AG04450 (cell line): ENCODE measurements at regions not wholly inside any gene's neighbourhood (a gene's known extent, or its start where the extent isn't known, plus 50 kb on each side); places are given as distances from the start of the nearest gene placed in this dataset.

Experiments
- CTCF ChIA-PET: fragments of 300-600, 350-600 bp; formaldehyde crosslinking; extraction: SDS; loops from one replicate; lab custom pipeline; 2022; ENCODE audit warnings: antibody characterized with exemption, inconsistent platforms; lab: Charles Lee
- POLR2A ChIA-PET: fragments of 350-600 bp; formaldehyde crosslinking; extraction: SDS; loops from one replicate; lab custom pipeline; 2021; ENCODE audit warnings: antibody characterized with exemption, inconsistent platforms; lab: Yijun Ruan, JAX
- DNase-seq: peaks from one replicate; pipeline ENCODE4 v3.0.0-alpha.2; 2011; ENCODE audit warnings: low read depth, low spot score
- H3K27ac ChIP-seq: one replicate; pipeline ENCODE4 v1.5.1; 2012; ENCODE audit warnings: low read depth, low read length, control low read depth
- H3K27me3 ChIP-seq: one replicate; pipeline ENCODE4 v1.6.0; 2012; ENCODE audit warnings: low read length; ENCODE audit not compliant: control insufficient read depth, insufficient read depth
- H3K4me3 ChIP-seq: 2 replicates; pipeline ENCODE4 v1.5.1; 2011; ENCODE audit warnings: mild to moderate bottlenecking, low read depth, low read length, control low read depth
- H3K9me3 ChIP-seq: 2 replicates; pipeline ENCODE4 v1.5.1; 2012; ENCODE audit warnings: low read length; ENCODE audit not compliant: control insufficient read depth, insufficient read depth
- CTCF ChIP-seq: IDR thresholded peaks from 2 replicates; pipeline ENCODE4 v1.5.1; 2011; ENCODE audit warnings: low read depth, low read length, control low read depth, inconsistent platforms

- TF ChIP-seq CTCF: no peak
- CTCF ChIA-PET: interaction anchor here (1.4 kb wide), 1 partner anchor 12 kb away, joined by 3 read pairs; no protein-coding TSS in a partner anchor
- no peak for DNase-seq
- peaks cover 6% of the 10 kb centered on the region; the same call in 1 of the 2 replicates for H3K9me3 ChIP-seq
- POLR2A ChIA-PET: interaction anchor here (1.0 kb wide), 2 partner anchors 11 to 12 kb away, joined by 3 to 4 read pairs; no protein-coding TSS in a partner anchor
- H3K4me3 ChIP-seq: no peak overlapping the region
- no peaks in the 10 kb centered on the region for H3K27me3 ChIP-seq
- H3K27ac ChIP-seq: peak overlapping the region; percentile 92
These were observed 157.6 kb upstream of the RAI14 start for GRCh38 chr5:34498572-34498971.

- Histone ChIP-seq H3K4me3 (no peak overlapping the region), H3K27me3 (no peaks in the 10 kb centered on the region), H3K9me3 (peaks cover 5% of the 10 kb centered on the region; the same call in 1 of the 2 replicates), H3K27ac (peak overlapping the region; percentile 92)
- ChIA-PET CTCF (interaction anchor here (1.4 kb wide), 1 partner anchor 13 kb away, joined by 3 read pairs; no protein-coding TSS in a partner anchor), POLR2A (interaction anchor here (1.0 kb wide), 2 partner anchors 12 to 13 kb away, joined by 3 to 4 read pairs; no protein-coding TSS in a partner anchor)
- no peak for DNase-seq
- TF ChIP-seq CTCF: no peak
These were observed 157.0 kb upstream of the RAI14 start for GRCh38 chr5:34499001-34499734.

- no peak for DNase-seq
- Histone ChIP-seq H3K27me3 (no peaks in the 10 kb centered on the region), H3K9me3 (no peaks in the 10 kb centered on the region), H3K27ac (no peak overlapping the region), H3K4me3 (no peak overlapping the region)
- ChIA-PET POLR2A (no interaction called here), CTCF (interaction anchor here (0.6 to 1.4 kb wide), 5 partner anchors 13 to 418 kb away, joined by 3 to 4 read pairs (median 4); no protein-coding TSS in a partner anchor)
- no peak for TF ChIP-seq CTCF
These were observed 155.8 kb upstream of the RAI14 start for GRCh38 chr5:34500236-34500847.

GRCh38 chr5:34501016-34501415 lies 155.1 kb upstream of the RAI14 start:
- CTCF ChIA-PET: interaction anchor here (0.6 to 1.4 kb wide), 5 partner anchors 14 to 418 kb away, joined by 3 to 4 read pairs (median 4); no protein-coding TSS in a partner anchor
- POLR2A ChIA-PET: no interaction called here
- H3K27me3 ChIP-seq: no peaks in the 10 kb centered on the region
- no peak for TF ChIP-seq CTCF
- no peak overlapping the region for H3K4me3 ChIP-seq
- no peak overlapping the region for H3K27ac ChIP-seq
- DNase-seq: no peak
- 0 out of 2 replicates have a peak, but pooled peaks cover 3% of the 10 kb centered on the region for H3K9me3 ChIP-seq
